B cell (primary cell): ENCODE measurements at regions not wholly inside any gene's neighbourhood (a gene's known extent, or its start where the extent isn't known, plus 50 kb on each side); places are given as distances from the start of the nearest gene placed in this dataset.

Source experiments
- ATAC-seq: fragments of 200-7000 bp; cut with Tn5 transposase; one replicate; pipeline ENCODE4 v1.10.0; 2021; ENCODE audit warnings: low read depth, mild to moderate bottlenecking, moderate number of reproducible peaks, moderate library complexity
- CTCF ChIA-PET: fragments of 350-600 bp; sonication (Branson Sonifier 250); formaldehyde crosslinking; loops from one replicate; lab custom pipeline; 2021; ENCODE audit warnings: antibody characterized with exemption, inconsistent platforms; lab: Charles Lee
- POLR2A ChIA-PET: fragments of 350-600 bp; sonication (Branson Sonifier 250); formaldehyde crosslinking; loops from one replicate; lab custom pipeline; 2021; ENCODE audit warnings: antibody characterized with exemption; lab: Charles Lee
- DNase-seq: peaks from one replicate; pipeline ENCODE4 v3.0.0; 2013
- H2AFZ ChIP-seq: 2 replicates; pipeline ENCODE4 v1.6.1; 2012; ENCODE audit warnings: mild to moderate bottlenecking, low read depth, low read length; ENCODE audit not compliant: insufficient read depth, poor library complexity, severe bottlenecking
- H3K27ac ChIP-seq, 2 donors: 1 replicate in 1 of 2; 2 replicates in 1 of 2; pipeline ENCODE4 v1.5.1; 2012 to 2013; ENCODE audit warnings: low read length in 2 of 2, mild to moderate bottlenecking in 2 of 2, moderate library complexity in 1 of 2
- H3K27me3 ChIP-seq, 4 experiments: fragments of 200-600 bp in 1 of 4; sonication (generic) in 1 of 4; replicated peaks in 1 of 4; 1 replicate in 2 of 4; 2 replicates in 2 of 4; pipeline versions ENCODE4 v1.6.1 to v1.7.0; 2013 to 2016; ENCODE audit warnings: low read length in 3 of 4, mild to moderate bottlenecking in 2 of 4, mixed read lengths in 1 of 4, moderate library complexity in 1 of 4; ENCODE audit not compliant: insufficient read depth in 4 of 4, control insufficient read depth in 3 of 4; ENCODE audit errors: control extremely low read depth in 1 of 4
- H3K36me3 ChIP-seq, 2 experiments: replicated peaks in 1 of 2; 1 replicate in 1 of 2; 2 replicates in 1 of 2; pipeline versions ENCODE4 v1.6.1 to v1.7.1; 2013; ENCODE audit warnings: low read length in 1 of 2; ENCODE audit not compliant: insufficient read depth in 2 of 2, control insufficient read depth in 1 of 2; ENCODE audit errors: control extremely low read depth in 1 of 2, extremely low read depth in 1 of 2
- H3K4me1 ChIP-seq, 2 donors: fragments of 200-600 bp in 1 of 2; sonication (generic) in 1 of 2; 1 replicate in 1 of 2; 2 replicates in 1 of 2; pipeline versions ENCODE4 v1.5.1 to v1.6.1; 2013 to 2017; ENCODE audit warnings: low read length in 2 of 2; ENCODE audit not compliant: control insufficient read depth in 2 of 2, insufficient read depth in 2 of 2
- H3K4me2 ChIP-seq: replicated peaks from 2 replicates; pipeline ENCODE3; 2012; ENCODE audit warnings: mild to moderate bottlenecking, low read depth, low read length; ENCODE audit not compliant: poor library complexity, severe bottlenecking
- H3K4me3 ChIP-seq, 5 experiments: fragments of 200-600 bp in 1 of 5; sonication (generic) in 1 of 5; 1 replicate in 3 of 5; 2 replicates in 2 of 5; pipeline versions ENCODE4 v1.5.1 to v1.7.0; 2011 to 2016; ENCODE audit warnings: low read length in 4 of 5, mild to moderate bottlenecking in 4 of 5, low read depth in 2 of 5, control low read depth in 1 of 5, moderate library complexity in 1 of 5; ENCODE audit not compliant: insufficient read depth in 1 of 5; ENCODE audit errors: control extremely low read depth in 1 of 5, extremely low read depth in 1 of 5
- H3K79me2 ChIP-seq: fragments of 200-600 bp; sonication (generic); one replicate; pipeline ENCODE4 v1.6.0; 2016; ENCODE audit warnings: low read length; ENCODE audit not compliant: control insufficient read depth, insufficient read depth
- H3K9ac ChIP-seq: fragments of 200-600 bp; sonication (generic); 2 replicates; pipeline ENCODE4 v1.6.1; 2017; ENCODE audit warnings: mild to moderate bottlenecking, low read length, moderate library complexity
- H3K9me3 ChIP-seq, 3 donors: one replicate each; pipeline versions ENCODE4 v1.6.1 to v1.7.1; 2013; ENCODE audit warnings: low read length in 2 of 3; ENCODE audit not compliant: control insufficient read depth in 2 of 3, insufficient read depth in 1 of 3; ENCODE audit errors: control extremely low read depth in 1 of 3
- H4K20me1 ChIP-seq: 2 replicates; pipeline ENCODE4 v1.6.0; 2012; ENCODE audit warnings: mild to moderate bottlenecking, low read length; ENCODE audit not compliant: insufficient read depth, control insufficient read depth, poor library complexity, severe bottlenecking
- H3K27ac Mint-ChIP-seq: one replicate; pipeline ENCODE4 v1.8.0; 2021; ENCODE audit warnings: mixed read lengths
- H3K27me3 Mint-ChIP-seq: one replicate; pipeline ENCODE4 v1.8.0; 2021; ENCODE audit warnings: mixed read lengths
- H3K4me1 Mint-ChIP-seq: one replicate; pipeline ENCODE4 v1.8.0; 2021; ENCODE audit warnings: mixed read lengths
- H3K4me3 Mint-ChIP-seq: one replicate; pipeline ENCODE4 v1.8.0; 2021; ENCODE audit warnings: mixed read lengths
- H3K9me3 Mint-ChIP-seq: one replicate; pipeline ENCODE4 v1.8.0; 2022; ENCODE audit warnings: mixed read lengths; ENCODE audit not compliant: insufficient read depth
- CTCF ChIP-seq: fragments of 200-600 bp; IDR thresholded peaks from one replicate; pipeline ENCODE4 v1.8.0; 2022; ENCODE audit warnings: antibody characterized with exemption, mild to moderate bottlenecking
- EZH2 ChIP-seq: IDR thresholded peaks from 2 replicates; pipeline ENCODE4 v1.6.1; 2012; ENCODE audit warnings: borderline replicate concordance, low read depth, mild to moderate bottlenecking, moderate library complexity, low read length; ENCODE audit not compliant: insufficient read depth, poor library complexity, severe bottlenecking
- WGBS: methylation state at CpG from one replicate; pipeline ENCODE4 v1.1.5; 2013; ENCODE audit warnings: missing lambda C conversion rate; ENCODE audit not compliant: insufficient coverage; 5-methylcytosine and 5-hydroxymethylcytosine counted together
- intact Hi-C: fragments of 100-400 bp; cut with micrococcal nuclease; formaldehyde crosslinking; loops from one replicate; pipeline ENCODE4 v1.10.0; 2022

GRCh38 chr1:82840192-82840591 is 1039.5 kb downstream of the ADGRL2 start:
- ATAC-seq = no peak
- POLR2A ChIA-PET = no interaction called here
- Histone ChIP-seq H4K20me1 (no peaks in the 10 kb centered on the region), H3K9me3 (no peaks in the 10 kb centered on the region), H2AFZ (no peak overlapping the region), H3K9ac (no peak overlapping the region), H3K27me3 (no peaks in the 10 kb centered on the region), H3K27ac (no peak overlapping the region), H3K4me2 (no peak overlapping the region), H3K36me3 (no peaks in the 10 kb centered on the region), H3K79me2 (no peaks in the 10 kb centered on the region), H3K4me1 (no peaks in the 10 kb centered on the region), H3K4me3 (no peak overlapping the region)
- DNase-seq = no peak
- intact Hi-C loops = no loop called here
- Mint-ChIP-seq H3K27ac (no peak overlapping the region), H3K4me3 (no peak overlapping the region), H3K27me3 (no peaks in the 10 kb centered on the region), H3K4me1 (no peaks in the 10 kb centered on the region), H3K9me3 (no peaks in the 10 kb centered on the region)
- CTCF ChIA-PET = no interaction called here
- TF ChIP-seq EZH2 = no peak
- no peak for TF ChIP-seq CTCF
- whole genome bisulfite sequencing = no CpG with 5 or more reads among the region's 2 CpGs

GRCh38 chr1:82837766-82838465 is 1037.2 kb downstream of the ADGRL2 start:
- no peak overlapping the region for H3K9ac ChIP-seq
- Mint-ChIP-seq H3K27ac (no peak overlapping the region), H3K27me3 (no peaks in the 10 kb centered on the region), H3K4me1 (no peaks in the 10 kb centered on the region), H3K9me3 (no peaks in the 10 kb centered on the region), H3K4me3 (no peak overlapping the region)
- no peaks in the 10 kb centered on the region for H3K4me1 ChIP-seq
- DNase-seq (no peak), ATAC-seq (no peak)
- H2AFZ ChIP-seq = no peak overlapping the region
- H4K20me1 ChIP-seq = no peaks in the 10 kb centered on the region
- H3K9me3 ChIP-seq = no peaks in the 10 kb centered on the region
- 100% methylated on average over 3 of the region's 6 CpGs for WGBS
- no peaks in the 10 kb centered on the region for H3K36me3 ChIP-seq
- intact Hi-C loops = no loop called here
- ChIA-PET POLR2A (no interaction called here), CTCF (no interaction called here)
- no peak for TF ChIP-seq CTCF
- no peak overlapping the region for H3K27ac ChIP-seq
- H3K27me3 ChIP-seq = no peaks in the 10 kb centered on the region
- H3K4me3 ChIP-seq = no peak overlapping the region
- no peaks in the 10 kb centered on the region for H3K79me2 ChIP-seq
- H3K4me2 ChIP-seq = no peak overlapping the region
